GM12891 (cell line): ENCODE measurements at regions not wholly inside any gene's neighbourhood (a gene's known extent, or its start where the extent isn't known, plus 50 kb on each side); places are given as distances from the start of the nearest gene placed in this dataset.

ENCODE experiments used
- PAX5 ChIP-seq: IDR thresholded peaks from 2 replicates; pipeline ENCODE4 v1.6.1; 2011; ENCODE audit warnings: low read length, moderate library complexity, mild to moderate bottlenecking; ENCODE audit not compliant: insufficient read depth, severe bottlenecking
- POLR2A ChIP-seq: IDR thresholded peaks from 2 replicates; pipeline ENCODE4 v1.6.1; 2011; ENCODE audit warnings: low read depth, low read length, control low read depth
- POLR2AphosphoS5 ChIP-seq: IDR thresholded peaks from 2 replicates; pipeline ENCODE4 v1.6.1; 2011; ENCODE audit warnings: low read depth, low read length, control low read depth
- POU2F2 ChIP-seq: IDR thresholded peaks from 2 replicates; pipeline ENCODE4 v1.6.1; 2011; ENCODE audit warnings: low read depth, mild to moderate bottlenecking, control low read depth, low read length, moderate library complexity
- SPI1 ChIP-seq: IDR thresholded peaks from 2 replicates; pipeline ENCODE4 v1.6.1; 2011; ENCODE audit warnings: low read depth, low read length, control low read depth
- TAF1 ChIP-seq: IDR thresholded peaks from 2 replicates; pipeline ENCODE4 v1.6.1; 2011; ENCODE audit warnings: low read depth, low read length, control low read depth

GRCh38 chr5:93275376-93275775 is 305.6 kb downstream of the NR2F1-AS1 start:
- TF ChIP-seq TAF1 = no peak
- TF ChIP-seq POLR2A = no peak
- no peak for TF ChIP-seq POLR2AphosphoS5
- TF ChIP-seq POU2F2 = no peak
- no peak for TF ChIP-seq SPI1
- no peak for TF ChIP-seq PAX5
